NB4 (cell line): ENCODE measurements at regions not wholly inside any gene's neighbourhood (a gene's known extent, or its start where the extent isn't known, plus 50 kb on each side); places are given as distances from the start of the nearest gene placed in this dataset.

Experiments used
- DNase-seq: peaks from one replicate; pipeline ENCODE4 v3.0.0; 2010; ENCODE audit warnings: low read depth
- H3K4me3 ChIP-seq: one replicate; pipeline ENCODE4 v1.5.1; 2011; ENCODE audit warnings: mild to moderate bottlenecking, low read depth, low read length, moderate library complexity
- MAX ChIP-seq: IDR thresholded peaks from 2 replicates; pipeline ENCODE4 v1.6.1; 2011; ENCODE audit warnings: low read depth, low read length
- MYC ChIP-seq: IDR thresholded peaks from 2 replicates; pipeline ENCODE4 v1.6.1; 2011; ENCODE audit warnings: low read depth, low read length
- POLR2A ChIP-seq: IDR thresholded peaks from 2 replicates; pipeline ENCODE4 v1.6.1; 2011; ENCODE audit warnings: mild to moderate bottlenecking; ENCODE audit not compliant: insufficient read length; ENCODE audit errors: extremely low read depth
- TF ChIP-seq, protein P1 (sequence below): IDR thresholded peaks from one replicate; pipeline ENCODE4 v1.5.1; 2012; ENCODE audit warnings: low read depth, low read length

DNA sequence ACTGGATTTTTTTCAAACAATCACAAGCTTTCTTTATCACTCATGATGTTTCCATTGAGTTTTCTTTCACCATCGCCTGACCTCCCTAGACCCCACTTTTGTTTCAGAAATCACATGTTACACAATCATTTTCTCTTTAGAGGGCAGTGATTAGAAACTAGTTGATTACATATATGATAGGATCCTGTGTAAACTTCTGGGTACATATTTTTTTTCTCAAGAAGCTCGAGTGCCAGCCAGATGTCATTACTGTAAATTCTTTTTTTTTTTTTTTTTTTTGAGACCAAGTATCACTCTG lies 62.4 kb upstream of the PSMA6 start:
- TF ChIP-seq, protein P1, sequence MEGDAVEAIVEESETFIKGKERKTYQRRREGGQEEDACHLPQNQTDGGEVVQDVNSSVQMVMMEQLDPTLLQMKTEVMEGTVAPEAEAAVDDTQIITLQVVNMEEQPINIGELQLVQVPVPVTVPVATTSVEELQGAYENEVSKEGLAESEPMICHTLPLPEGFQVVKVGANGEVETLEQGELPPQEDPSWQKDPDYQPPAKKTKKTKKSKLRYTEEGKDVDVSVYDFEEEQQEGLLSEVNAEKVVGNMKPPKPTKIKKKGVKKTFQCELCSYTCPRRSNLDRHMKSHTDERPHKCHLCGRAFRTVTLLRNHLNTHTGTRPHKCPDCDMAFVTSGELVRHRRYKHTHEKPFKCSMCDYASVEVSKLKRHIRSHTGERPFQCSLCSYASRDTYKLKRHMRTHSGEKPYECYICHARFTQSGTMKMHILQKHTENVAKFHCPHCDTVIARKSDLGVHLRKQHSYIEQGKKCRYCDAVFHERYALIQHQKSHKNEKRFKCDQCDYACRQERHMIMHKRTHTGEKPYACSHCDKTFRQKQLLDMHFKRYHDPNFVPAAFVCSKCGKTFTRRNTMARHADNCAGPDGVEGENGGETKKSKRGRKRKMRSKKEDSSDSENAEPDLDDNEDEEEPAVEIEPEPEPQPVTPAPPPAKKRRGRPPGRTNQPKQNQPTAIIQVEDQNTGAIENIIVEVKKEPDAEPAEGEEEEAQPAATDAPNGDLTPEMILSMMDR, result no peak
- TF ChIP-seq MAX (no peak), MYC (no peak)
- H3K4me3 ChIP-seq, result no peak overlapping the region
- DNase-seq, result no peak

GRCh38 chr14:35231207-35231760 lies 60.9 kb upstream of the PSMA6 start:
- no peak for DNase-seq

GRCh38 chr14:35234012-35234805 lies 58.0 kb upstream of the PSMA6 start:
- TF ChIP-seq MYC (no peak), MAX (no peak), POLR2A (no peak)
- TF ChIP-seq, protein P1, result no peak
- DNase-seq, result no peak

More at GRCh38 chr14:35231207-35231760, 60.9 kb upstream of the PSMA6 start:
- TF ChIP-seq POLR2A (no peak), MAX (no peak), MYC (no peak)
- TF ChIP-seq, protein P1, result no peak
- no peak overlapping the region for H3K4me3 ChIP-seq

GRCh38 chr14:35235840-35236239 lies 56.3 kb upstream of the PSMA6 start:
- no peak overlapping the region for H3K4me3 ChIP-seq
- TF ChIP-seq MYC (no peak), MAX (no peak), POLR2A (no peak)
- TF ChIP-seq, protein P1, result no peak
- no peak for DNase-seq

More at GRCh38 chr14:35234012-35234805, 58.0 kb upstream of the PSMA6 start:
- H3K4me3 ChIP-seq, result no peak overlapping the region

DNA sequence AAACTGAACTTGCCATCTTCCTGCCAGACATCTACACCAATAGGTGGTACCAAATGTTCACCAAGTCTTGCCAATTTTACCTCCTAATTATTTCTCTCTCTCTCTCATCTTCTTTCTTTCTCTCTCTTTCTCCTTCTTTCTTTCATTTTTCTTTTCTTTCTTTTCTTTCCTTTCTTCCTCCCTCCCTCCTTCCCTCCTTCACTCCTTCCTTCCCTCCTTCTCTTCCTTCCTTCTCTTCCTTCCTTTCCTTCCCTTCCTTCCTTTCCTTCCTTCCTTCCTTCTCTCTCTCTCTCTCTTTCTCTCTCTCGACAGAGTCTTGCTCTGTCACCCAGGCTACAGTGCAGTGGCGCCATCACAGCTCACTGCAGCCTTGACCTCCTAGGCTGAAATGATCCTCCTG lies 55.4 kb upstream of the PSMA6 start:
- TF ChIP-seq, protein P1, result no peak
- no peak for TF ChIP-seq MYC
- TF ChIP-seq POLR2A, result no peak
- TF ChIP-seq MAX, result no peak

More for the DNA sequence above, 55.4 kb upstream of the PSMA6 start:
- H3K4me3 ChIP-seq, result no peak overlapping the region
- DNase-seq, result no peak
